Lower leg skin (tissue), 4 donors: ENCODE measurements at regions not wholly inside any gene's neighbourhood (a gene's known extent, or its start where the extent isn't known, plus 50 kb on each side); places are given as distances from the start of the nearest gene placed in this dataset.
"Not testable (repeated sequence)": the region's sequence is repeated elsewhere in the genome, so short reads cannot be mapped to it uniquely, and the experiment has no call there.

Experiments
- DNase-seq, 2 donors: peaks; one replicate each; pipeline ENCODE4 v3.0.0-alpha.2; 2019; ENCODE audit warnings: low spot score in 2 of 2
- H3K4me3 ChIP-seq: fragments of 200-600 bp; sonication (generic); 2 replicates; pipeline ENCODE4 v1.5.1; 2017; ENCODE audit warnings: mild to moderate bottlenecking, low read depth; ENCODE audit not compliant: poor library complexity, severe bottlenecking
- POLR2A ChIP-seq, 2 donors: fragments of 450-650 bp; IDR thresholded peaks; one replicate each; pipeline ENCODE4 v1.6.1; 2016 to 2017; ENCODE audit warnings: antibody characterized with exemption in 2 of 2, mild to moderate bottlenecking in 1 of 2, moderate library complexity in 1 of 2
- WGBS, 2 donors: methylation state at CpG; one replicate each; pipeline ENCODE4 v1.1.5; 2018; 5-methylcytosine and 5-hydroxymethylcytosine counted together
- intact Hi-C: fragments of 100-400 bp; cut with DNase I; formaldehyde crosslinking; loops from one replicate; pipeline ENCODE4 v1.15.0; 2023; ENCODE audit warnings: low total_unique reads
- TF ChIP-seq, protein P1 (sequence below), 3 donors: fragments of 450-650 bp; IDR thresholded peaks; one replicate each; pipeline ENCODE4 v1.5.1; 2016; ENCODE audit warnings: antibody characterized with exemption in 3 of 3, mild to moderate bottlenecking in 3 of 3, moderate library complexity in 2 of 3

- intact Hi-C loops = no loop called here
- no peak for DNase-seq
- 92% methylated on average over 1 of the region's 1 CpG for WGBS, 2 donors
- no peak for TF ChIP-seq POLR2A (IDR thresholded peaks at IDR 0.05)
- TF ChIP-seq, protein P1, sequence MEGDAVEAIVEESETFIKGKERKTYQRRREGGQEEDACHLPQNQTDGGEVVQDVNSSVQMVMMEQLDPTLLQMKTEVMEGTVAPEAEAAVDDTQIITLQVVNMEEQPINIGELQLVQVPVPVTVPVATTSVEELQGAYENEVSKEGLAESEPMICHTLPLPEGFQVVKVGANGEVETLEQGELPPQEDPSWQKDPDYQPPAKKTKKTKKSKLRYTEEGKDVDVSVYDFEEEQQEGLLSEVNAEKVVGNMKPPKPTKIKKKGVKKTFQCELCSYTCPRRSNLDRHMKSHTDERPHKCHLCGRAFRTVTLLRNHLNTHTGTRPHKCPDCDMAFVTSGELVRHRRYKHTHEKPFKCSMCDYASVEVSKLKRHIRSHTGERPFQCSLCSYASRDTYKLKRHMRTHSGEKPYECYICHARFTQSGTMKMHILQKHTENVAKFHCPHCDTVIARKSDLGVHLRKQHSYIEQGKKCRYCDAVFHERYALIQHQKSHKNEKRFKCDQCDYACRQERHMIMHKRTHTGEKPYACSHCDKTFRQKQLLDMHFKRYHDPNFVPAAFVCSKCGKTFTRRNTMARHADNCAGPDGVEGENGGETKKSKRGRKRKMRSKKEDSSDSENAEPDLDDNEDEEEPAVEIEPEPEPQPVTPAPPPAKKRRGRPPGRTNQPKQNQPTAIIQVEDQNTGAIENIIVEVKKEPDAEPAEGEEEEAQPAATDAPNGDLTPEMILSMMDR (IDR thresholded peaks at IDR 0.05) = no peak
- H3K4me3 ChIP-seq = no peak overlapping the region
Measured at GRCh38 chr2:152254976-152255375, 79.4 kb upstream of the STAM2 start.

GRCh38 chr2:152255918-152256317 lies 79.1 kb upstream of the FMNL2 start:
- intact Hi-C loops = no loop called here
- H3K4me3 ChIP-seq = no peak overlapping the region
- TF ChIP-seq POLR2A (IDR thresholded peaks at IDR 0.05) = no peak
- TF ChIP-seq, protein P1 (IDR thresholded peaks at IDR 0.05) = no peak
- DNase-seq = no peak

GRCh38 chr2:152260939-152261338 lies 74.0 kb upstream of the FMNL2 start:
- H3K4me3 ChIP-seq = no peak overlapping the region
- WGBS, 2 donors = 81 to 83% methylated on average over 4 of the region's 4 CpGs
- DNase-seq = no peak
- no peak for TF ChIP-seq POLR2A (IDR thresholded peaks at IDR 0.05)
- TF ChIP-seq, protein P1 (IDR thresholded peaks at IDR 0.05) = no peak
- intact Hi-C loops = no loop called here

- TF ChIP-seq POLR2A (IDR thresholded peaks at IDR 0.05) = no peak
- TF ChIP-seq, protein P1 (IDR thresholded peaks at IDR 0.05) = no peak
- H3K4me3 ChIP-seq = no peak overlapping the region
- intact Hi-C loops = no loop called here
- no peak for DNase-seq
Measured at GRCh38 chr2:152263911-152264310, 71.1 kb upstream of the FMNL2 start.

GRCh38 chr2:152273732-152274260 lies 61.2 kb upstream of the FMNL2 start:
- 78 to 83% methylated on average over 2 of the region's 2 CpGs for WGBS, 2 donors

DNA sequence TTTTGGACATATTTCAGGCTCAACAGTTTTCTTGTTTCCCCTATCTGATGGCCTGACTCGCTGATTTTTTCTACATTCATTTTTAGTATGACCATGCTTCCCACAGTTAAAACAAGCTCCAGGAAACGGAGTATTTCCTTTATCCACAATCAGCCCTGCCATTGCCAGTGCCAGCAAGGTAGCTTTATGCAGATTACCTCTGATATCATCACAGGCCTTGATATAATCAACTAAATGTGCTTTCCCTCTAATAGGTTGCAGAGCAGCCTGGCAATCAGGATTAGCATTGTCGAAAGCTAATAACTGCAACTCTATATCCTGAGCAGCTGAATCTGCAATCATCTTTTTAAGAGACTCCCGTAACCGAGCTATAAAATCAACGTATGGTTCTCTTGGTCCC lies 57.1 kb upstream of the FMNL2 start:
- WGBS, 2 donors = 79 to 87% methylated on average over 6 of the region's 6 CpGs
- DNase-seq, intact Hi-C loops, H3K4me3 ChIP-seq: not testable (repeated sequence)

More at GRCh38 chr2:152273732-152274260, 61.2 kb upstream of the FMNL2 start:
- intact Hi-C loops, H3K4me3 ChIP-seq, DNase-seq: not testable (repeated sequence)

DNA sequence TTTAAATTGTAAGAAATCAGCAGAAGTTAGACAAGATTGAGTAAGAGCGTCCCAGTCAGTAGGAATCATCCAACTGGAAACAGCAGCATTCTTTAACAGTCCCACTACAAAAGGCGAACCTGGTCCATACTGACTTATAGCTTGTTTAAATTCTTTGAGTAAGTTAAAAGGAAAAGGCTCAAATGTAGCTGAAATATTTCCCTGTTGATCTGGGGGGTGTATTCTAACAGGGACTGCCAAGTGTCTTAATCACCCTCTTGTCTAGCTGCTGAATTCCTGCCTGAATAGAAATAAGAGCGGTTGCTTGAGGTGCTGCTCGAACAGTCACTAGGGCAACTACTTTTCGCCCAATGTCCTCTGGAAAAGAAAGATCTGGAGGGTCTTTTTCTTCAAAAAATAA lies 56.4 kb upstream of the FMNL2 start:
- 85 to 98% methylated on average over 5 of the region's 5 CpGs for WGBS, 2 donors
- no peak overlapping the region for H3K4me3 ChIP-seq
- intact Hi-C loops = no loop called here
- no peak for DNase-seq
- TF ChIP-seq, protein P1 (IDR thresholded peaks at IDR 0.05) = no peak

GRCh38 chr2:152279367-152279766 lies 55.6 kb upstream of the FMNL2 start:
- WGBS, 2 donors = 91 to 96% methylated on average over 2 of the region's 2 CpGs
- DNase-seq, H3K4me3 ChIP-seq, intact Hi-C loops: not testable (repeated sequence)
